Esophagus (tissue), 2 donors: ENCODE measurements at regions not wholly inside any gene's neighbourhood (a gene's known extent, or its start where the extent isn't known, plus 50 kb on each side); places are given as distances from the start of the nearest gene placed in this dataset.
"Not testable (repeated sequence)": the region's sequence is repeated elsewhere in the genome, so short reads cannot be mapped to it uniquely, and the experiment has no call there.

ENCODE experiments used
- H3K27ac ChIP-seq, 2 donors: one replicate each; pipeline ENCODE4 v1.5.1; 2013; ENCODE audit warnings: low read depth in 2 of 2, mild to moderate bottlenecking in 2 of 2, inconsistent platforms in 1 of 2, low read length in 1 of 2, moderate library complexity in 1 of 2
- H3K27me3 ChIP-seq, 2 donors: one replicate each; pipeline ENCODE4 v1.6.1; 2013; ENCODE audit warnings: low read length in 2 of 2, control low read depth in 1 of 2, mild to moderate bottlenecking in 1 of 2; ENCODE audit not compliant: insufficient read depth in 2 of 2, control insufficient read depth in 1 of 2
- H3K36me3 ChIP-seq, 2 donors: one replicate each; pipeline ENCODE4 v1.6.1; 2013; ENCODE audit warnings: low read length in 1 of 2; ENCODE audit not compliant: control insufficient read depth in 2 of 2, insufficient read depth in 2 of 2
- H3K4me1 ChIP-seq, 2 donors: one replicate each; pipeline ENCODE4 v1.6.1; 2013; ENCODE audit warnings: low read length in 1 of 2; ENCODE audit not compliant: control insufficient read depth in 2 of 2, insufficient read depth in 2 of 2
- H3K4me3 ChIP-seq, 2 donors: one replicate each; pipeline ENCODE4 v1.5.1; 2013; ENCODE audit warnings: low read length in 2 of 2, mild to moderate bottlenecking in 2 of 2, low read depth in 1 of 2, moderate library complexity in 1 of 2
- H3K9me3 ChIP-seq, 2 donors: one replicate each; pipeline ENCODE4 v1.6.1; 2013; ENCODE audit warnings: mild to moderate bottlenecking in 2 of 2, low read depth in 1 of 2, low read length in 1 of 2, moderate library complexity in 1 of 2; ENCODE audit not compliant: control insufficient read depth in 2 of 2, insufficient read depth in 1 of 2
- WGBS, 2 donors: extraction: QIAGEN DNeasy Blood & Tissue Kit; methylation state at CpG; one replicate each; pipeline ENCODE4 v1.1.7; 2013; 5-methylcytosine and 5-hydroxymethylcytosine counted together
- donor health status: healthy with polysubstance abuse.
- donor health status: Bipolar disorder and iron deficiency.

- peaks cover 0 to 4% of the 10 kb centered on the region in 2 donors for H3K9me3 ChIP-seq
- H3K27me3 ChIP-seq: no peaks in the 10 kb centered on the region
- WGBS, 2 donors: 70 to 79% methylated on average over 6 of the region's 6 CpGs
- no peak overlapping the region for H3K27ac ChIP-seq
- no peaks in the 10 kb centered on the region for H3K36me3 ChIP-seq
- no peak overlapping the region for H3K4me3 ChIP-seq
- H3K4me1 ChIP-seq: no peaks in the 10 kb centered on the region
Measured at GRCh38 chr1:5617179-5617520, 375.1 kb downstream of the NPHP4 start.

GRCh38 chr1:5616366-5617178, 375.7 kb downstream of the NPHP4 start:
- H3K27me3 ChIP-seq: no peaks in the 10 kb centered on the region

GRCh38 chr1:5615076-5615475, 377.1 kb downstream of the NPHP4 start:
- WGBS, 2 donors: 65 to 76% methylated on average over 5 of the region's 5 CpGs
- H3K9me3 ChIP-seq: peaks cover 0 to 4% of the 10 kb centered on the region in 2 donors
- H3K4me3 ChIP-seq: no peak overlapping the region
- H3K36me3 ChIP-seq: no peaks in the 10 kb centered on the region
- H3K27me3 ChIP-seq: no peaks in the 10 kb centered on the region
- H3K4me1 ChIP-seq: no peaks in the 10 kb centered on the region
- no peak overlapping the region for H3K27ac ChIP-seq

More at GRCh38 chr1:5616366-5617178, 375.7 kb downstream of the NPHP4 start:
- no peak overlapping the region for H3K27ac ChIP-seq
- peaks cover 0 to 4% of the 10 kb centered on the region in 2 donors for H3K9me3 ChIP-seq
- no peaks in the 10 kb centered on the region for H3K36me3 ChIP-seq
- 81 to 83% methylated on average over 22 of the region's 22 CpGs for WGBS, 2 donors
- no peak overlapping the region for H3K4me3 ChIP-seq
- H3K4me1 ChIP-seq: no peaks in the 10 kb centered on the region

GRCh38 chr1:5613900-5614299, 378.3 kb downstream of the NPHP4 start:
- no peaks in the 10 kb centered on the region for H3K36me3 ChIP-seq
- no peak overlapping the region for H3K4me3 ChIP-seq
- peaks cover 0 to 4% of the 10 kb centered on the region in 2 donors for H3K9me3 ChIP-seq
- no peaks in the 10 kb centered on the region for H3K4me1 ChIP-seq
- no peak overlapping the region for H3K27ac ChIP-seq
- no peaks in the 10 kb centered on the region for H3K27me3 ChIP-seq
- 78 to 85% methylated on average over 4 of the region's 4 CpGs for WGBS, 2 donors

DNA sequence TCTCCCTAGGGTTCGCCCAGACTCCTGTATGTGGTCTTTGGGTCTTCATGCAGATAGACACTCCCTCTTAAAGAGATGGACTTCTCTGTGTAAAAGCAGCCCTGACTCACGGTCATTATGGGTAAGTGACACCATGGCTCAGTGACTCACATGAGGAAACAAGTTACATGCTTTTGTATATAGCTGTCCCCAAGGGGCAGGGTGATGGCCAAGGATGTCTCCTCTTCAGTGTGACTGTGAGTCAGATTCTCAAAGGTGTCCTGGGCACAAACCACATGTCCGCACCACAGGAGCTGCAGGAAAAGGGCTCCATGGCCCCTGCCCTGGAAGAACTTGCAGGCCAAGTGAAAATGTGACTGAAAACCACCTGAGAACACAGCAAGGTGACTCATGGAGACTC, 380.4 kb downstream of the NPHP4 start:
- Histone ChIP-seq H3K27ac (peak overlapping the region; percentile 8 to 86), H3K9me3 (peaks cover 0 to 4% of the 10 kb centered on the region in 2 donors), H3K27me3 (no peaks in the 10 kb centered on the region), H3K4me3 (no peak overlapping the region), H3K4me1 (no peaks in the 10 kb centered on the region), H3K36me3 (no peaks in the 10 kb centered on the region)
- WGBS, 2 donors: 68 to 79% methylated on average over 3 of the region's 3 CpGs

GRCh38 chr1:5611431-5611830, 380.8 kb downstream of the NPHP4 start:
- H3K4me3 ChIP-seq: no peak overlapping the region
- WGBS, 2 donors: 58 to 59% methylated on average over 2 of the region's 2 CpGs
- no peaks in the 10 kb centered on the region for H3K36me3 ChIP-seq
- no peaks in the 10 kb centered on the region for H3K27me3 ChIP-seq
- no peaks in the 10 kb centered on the region for H3K4me1 ChIP-seq
- peaks cover 0 to 4% of the 10 kb centered on the region in 2 donors for H3K9me3 ChIP-seq
- peak overlapping the region; percentile 7 to 86 for H3K27ac ChIP-seq

DNA sequence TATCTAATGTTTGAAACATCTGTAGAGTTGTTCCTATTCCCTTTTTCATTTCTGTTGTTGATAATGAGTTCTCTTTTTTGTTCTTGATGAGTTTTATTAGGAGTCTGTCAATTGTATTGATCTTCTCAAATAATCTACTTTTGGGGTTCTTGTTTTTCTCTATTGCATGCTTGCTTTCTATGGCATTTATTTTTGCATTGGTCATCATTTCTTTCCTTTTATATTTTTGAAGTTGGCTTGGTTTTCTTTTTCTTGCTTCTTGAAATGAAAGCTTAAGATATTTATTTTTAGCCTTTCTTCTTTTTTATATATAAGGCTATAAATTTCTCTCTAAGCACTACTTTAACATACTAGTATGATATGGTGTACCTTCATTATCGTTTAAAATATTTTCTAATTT, 381.8 kb downstream of the NPHP4 start:
- Histone ChIP-seq H3K27ac (no peak overlapping the region), H3K9me3 (peaks cover 0 to 4% of the 10 kb centered on the region in 2 donors), H3K4me3 (no peak overlapping the region), H3K36me3 (no peaks in the 10 kb centered on the region), H3K27me3 (no peaks in the 10 kb centered on the region), H3K4me1 (no peaks in the 10 kb centered on the region)
- WGBS, 2 donors: 83 to 85% methylated on average over 1 of the region's 1 CpG

- Histone ChIP-seq H3K4me1 (peaks cover 0 to under 1% of the 10 kb centered on the region in 2 donors), H3K9me3 (no peaks in the 10 kb centered on the region), H3K27ac (no peak overlapping the region), H3K27me3 (no peaks in the 10 kb centered on the region), H3K4me3 (no peak overlapping the region), H3K36me3 (no peaks in the 10 kb centered on the region)
- 81 to 85% methylated on average over 3 of the region's 3 CpGs for WGBS, 2 donors
Measured at GRCh38 chr1:5603353-5604104, 388.7 kb downstream of the NPHP4 start.

- 59 to 62% methylated on average over 5 of the region's 5 CpGs for WGBS, 2 donors
Measured at GRCh38 chr1:5602718-5603117, 389.5 kb downstream of the NPHP4 start.

More at GRCh38 chr1:5602718-5603117, 389.5 kb downstream of the NPHP4 start:
- not testable (repeated sequence) for H3K27ac ChIP-seq, H3K4me1 ChIP-seq, H3K27me3 ChIP-seq, H3K9me3 ChIP-seq, H3K4me3 ChIP-seq, H3K36me3 ChIP-seq
